Neural cell (in vitro differentiated cells): ENCODE measurements at regions not wholly inside any gene's neighbourhood (a gene's known extent, or its start where the extent isn't known, plus 50 kb on each side); places are given as distances from the start of the nearest gene placed in this dataset.

ENCODE experiments used
- CTCF ChIP-seq: fragments of 450-650 bp; IDR thresholded peaks from 2 replicates; pipeline ENCODE4 v1.5.1; 2014; ENCODE audit warnings: antibody characterized with exemption, mild to moderate bottlenecking, moderate library complexity; ENCODE audit not compliant: poor library complexity, severe bottlenecking
- EP300 ChIP-seq: fragments of 450-650 bp; conservative IDR thresholded peaks from 2 replicates; pipeline ENCODE4 v1.6.1; 2014; ENCODE audit warnings: antibody characterized with exemption, mild to moderate bottlenecking, moderate library complexity; ENCODE audit not compliant: poor library complexity, severe bottlenecking
- EZH2 ChIP-seq: fragments of 200-600, 300-800 bp; shearing (Covaris generic), sonication (generic); IDR thresholded peaks from 2 replicates; pipeline ENCODE4 v1.6.1; 2014; ENCODE audit warnings: antibody characterized with exemption, low read length, borderline replicate concordance, mild to moderate bottlenecking; ENCODE audit not compliant: insufficient read depth, poor library complexity, severe bottlenecking
- MXI1 ChIP-seq: fragments of 450-650 bp; conservative IDR thresholded peaks from 2 replicates; pipeline ENCODE4 v1.6.1; 2014; ENCODE audit warnings: antibody characterized with exemption, mild to moderate bottlenecking; ENCODE audit not compliant: poor library complexity, severe bottlenecking
- POLR2AphosphoS5 ChIP-seq: IDR thresholded peaks from 2 replicates; pipeline ENCODE4 v1.6.1; 2012
- RAD21 ChIP-seq: fragments of 450-650 bp; conservative IDR thresholded peaks from 2 replicates; pipeline ENCODE4 v1.6.1; 2014; ENCODE audit warnings: antibody characterized with exemption, mild to moderate bottlenecking, moderate library complexity

GRCh38 chr11:110374921-110375320 lies 54.8 kb upstream of the FDX1 start:
- TF ChIP-seq CTCF (no peak), POLR2AphosphoS5 (no peak), RAD21 (no peak), EZH2 (no peak), EP300 (no peak), MXI1 (no peak)
